H4 (cell line): ENCODE measurements at regions not wholly inside any gene's neighbourhood (a gene's known extent, or its start where the extent isn't known, plus 50 kb on each side); places are given as distances from the start of the nearest gene placed in this dataset.
"Not testable (repeated sequence)": the region's sequence is repeated elsewhere in the genome, so short reads cannot be mapped to it uniquely, and the experiment has no call there.

Experiments
- DNase-seq: peaks from one replicate; pipeline ENCODE4 v3.0.0-alpha.2; 2015; ENCODE audit warnings: low spot score

GRCh38 chr4:175033162-175033561 is 115.0 kb downstream of the ADAM29 start:
- no peak for DNase-seq

DNA sequence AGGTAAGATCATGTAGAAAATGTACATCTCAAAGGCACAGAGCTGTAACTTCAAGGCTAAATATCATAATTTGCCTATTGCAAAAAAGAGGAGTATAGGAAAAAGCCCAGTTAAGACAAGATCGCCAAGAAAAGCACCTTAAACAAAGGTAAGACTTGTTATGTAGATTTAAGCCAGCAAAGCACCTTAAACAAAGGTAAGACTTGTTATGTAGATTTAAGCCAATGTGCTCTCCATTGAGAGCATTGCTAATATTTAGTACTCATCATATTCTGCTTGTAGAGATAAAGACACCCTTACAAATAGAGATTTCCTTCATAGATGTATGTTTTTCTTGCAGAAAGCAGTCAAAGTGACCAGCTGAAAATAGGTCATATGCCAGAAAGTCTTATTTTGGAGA is 115.8 kb downstream of the ADAM29 start:
- DNase-seq: no peak

DNA sequence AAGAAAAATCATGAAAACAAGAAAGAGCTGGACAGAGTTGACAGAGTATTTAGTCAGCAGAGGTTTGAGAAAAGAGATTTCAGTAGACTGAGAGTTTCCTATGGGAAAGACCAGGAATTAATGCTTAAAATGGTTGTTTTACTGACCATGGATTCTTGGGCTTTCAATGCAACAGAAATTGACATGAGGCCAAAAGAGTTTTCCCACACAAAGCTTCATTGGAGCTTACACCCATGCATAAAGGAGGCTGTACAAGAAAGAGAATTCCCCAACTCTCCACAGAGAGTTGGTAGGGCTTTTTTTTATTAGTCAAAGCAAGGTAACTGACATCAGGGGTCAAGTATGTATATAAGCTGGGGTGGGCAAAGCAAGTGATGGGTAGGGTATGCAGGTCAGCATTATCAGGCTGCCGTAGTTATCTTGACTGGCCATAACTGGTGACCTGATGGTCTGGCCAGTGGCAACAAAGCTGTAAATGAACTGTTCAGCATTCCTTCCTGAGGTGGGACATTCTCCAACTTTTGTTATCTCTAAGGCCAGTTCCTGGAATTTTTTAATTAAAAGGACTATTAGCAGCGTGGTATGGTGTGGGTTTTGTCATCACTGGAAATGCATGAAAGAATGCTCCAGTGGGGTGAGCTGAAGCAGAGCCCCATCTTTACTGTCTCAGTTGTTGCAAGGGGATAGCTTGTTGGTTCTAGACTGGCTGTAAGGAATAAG is 117.0 kb downstream of the ADAM29 start:
- no peak for DNase-seq

GRCh38 chr4:175035905-175036304 is 117.7 kb downstream of the ADAM29 start:
- peak; percentile 41 for DNase-seq

DNA sequence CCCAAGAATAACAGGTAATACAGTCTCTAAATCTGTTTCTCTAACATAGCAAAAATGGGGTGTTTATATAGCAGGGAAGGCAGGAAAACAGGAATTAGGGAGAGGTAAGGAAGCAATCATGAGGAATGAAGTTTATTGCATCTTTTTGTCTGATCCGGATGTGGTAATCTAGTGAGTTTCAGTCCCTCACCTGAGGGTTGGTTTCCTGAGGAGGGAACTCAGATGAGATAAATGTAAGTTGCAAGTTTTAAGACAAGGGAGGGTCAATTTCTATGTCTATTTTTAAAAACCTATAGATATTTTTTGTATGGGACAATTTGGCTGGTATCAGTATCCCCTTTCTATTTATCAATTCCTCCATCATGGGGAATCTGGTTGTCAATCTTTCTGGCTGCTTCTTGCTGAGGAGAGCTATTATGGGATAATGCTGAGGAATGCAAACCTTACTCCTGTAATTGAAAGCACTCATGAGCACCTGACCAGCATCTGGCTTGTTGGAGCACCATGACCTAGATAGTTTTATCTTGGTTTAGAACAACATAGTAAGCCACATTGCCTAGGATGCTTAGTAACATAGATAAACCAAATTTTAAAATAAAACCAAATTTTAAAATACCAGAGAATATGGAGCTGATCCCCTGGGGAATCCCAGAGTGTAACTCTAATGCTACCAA is 130.1 kb downstream of the ADAM29 start:
- no peak for DNase-seq

- no peak for DNase-seq
Measured at GRCh38 chr4:175048906-175049305, 130.7 kb downstream of the ADAM29 start.

DNA sequence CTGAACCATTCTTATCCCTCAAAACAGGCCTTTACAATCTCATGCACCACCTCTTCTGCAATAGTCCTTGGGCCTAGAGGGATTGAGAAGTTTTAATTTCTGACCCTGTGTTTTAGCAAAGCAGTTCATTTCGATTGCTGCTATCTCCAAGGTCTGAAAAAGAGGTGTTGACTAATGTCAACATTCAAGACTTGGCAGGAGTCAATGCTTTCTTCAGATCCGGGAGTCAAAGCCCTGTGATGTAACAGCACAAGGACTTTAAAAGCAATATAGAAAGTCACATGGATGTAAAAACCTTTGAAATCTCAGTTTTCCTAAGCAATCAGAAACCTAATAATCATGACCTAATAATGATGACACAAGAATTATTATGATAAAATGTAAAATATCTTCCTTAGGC is 133.8 kb downstream of the ADAM29 start:
- no peak for DNase-seq

DNA sequence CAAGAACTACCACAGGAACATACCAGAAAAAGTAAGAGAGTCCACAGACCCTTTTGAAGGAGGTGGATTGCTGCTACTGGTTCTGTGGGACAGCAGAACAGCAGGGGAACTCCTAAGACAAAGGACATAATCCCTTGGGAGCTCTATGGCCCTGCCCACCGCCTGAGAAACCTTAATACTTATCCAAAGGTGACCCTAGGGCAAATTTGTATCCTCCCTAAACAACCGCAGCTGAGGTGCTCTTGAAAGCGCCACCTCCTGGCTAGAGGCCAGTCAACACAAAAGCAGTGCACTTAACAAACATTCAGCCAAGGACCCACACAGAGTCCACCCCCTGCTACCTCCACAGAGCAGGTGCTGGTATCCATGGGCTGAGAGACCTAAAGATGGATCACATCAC is 136.8 kb downstream of the ADAM29 start:
- no peak for DNase-seq

GRCh38 chr4:175062183-175062592 is 144.0 kb downstream of the ADAM29 start:
- no peak for DNase-seq

GRCh38 chr4:175065228-175065627 is 147.1 kb downstream of the ADAM29 start:
- DNase-seq: no peak

DNA sequence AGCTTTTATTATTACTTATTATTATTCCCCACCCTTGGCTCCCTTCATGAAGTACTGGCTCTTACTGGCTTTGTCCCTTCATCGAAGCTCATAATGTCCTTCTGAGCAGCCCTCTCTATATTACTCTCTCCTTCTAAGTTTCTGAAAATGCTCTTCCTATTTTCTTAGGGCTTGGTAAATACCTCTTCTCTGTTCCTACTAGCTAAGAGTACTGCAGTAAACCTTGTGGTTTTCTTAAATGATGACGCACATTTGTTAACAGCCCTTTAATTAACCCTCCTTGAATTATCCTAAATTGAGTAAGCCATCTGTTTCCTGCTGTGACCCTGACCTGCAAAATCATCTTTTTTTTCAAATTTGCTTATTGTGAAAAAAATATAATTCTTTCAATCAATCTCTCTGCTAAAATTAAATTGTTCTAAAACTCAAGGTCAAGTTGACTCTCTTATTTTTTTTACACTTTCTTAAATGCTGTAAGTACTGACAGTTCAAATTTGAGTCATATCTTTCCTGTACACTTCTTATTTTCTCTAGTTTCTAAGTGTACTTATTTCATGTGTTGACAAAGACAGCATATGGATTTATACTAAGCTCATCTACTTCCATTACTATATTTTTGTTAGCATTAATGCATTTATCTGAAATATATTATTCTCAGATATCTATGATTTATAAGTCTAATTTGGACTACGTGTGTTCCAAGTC is 148.9 kb downstream of the ADAM29 start:
- peak; percentile 7 for DNase-seq

GRCh38 chr4:175068266-175068665 is 150.1 kb downstream of the ADAM29 start:
- DNase-seq: no peak

- DNase-seq: no peak
Measured at GRCh38 chr4:175070444-175070843, 152.3 kb downstream of the ADAM29 start.

- DNase-seq: no peak
Measured at GRCh38 chr4:175071123-175071522, 153.0 kb downstream of the ADAM29 start.

- no peak for DNase-seq
Measured at GRCh38 chr4:175087145-175087544, 169.0 kb downstream of the ADAM29 start.

GRCh38 chr4:175090116-175090515 is 172.0 kb downstream of the ADAM29 start:
- DNase-seq: no peak

GRCh38 chr4:175091649-175092048 is 173.5 kb downstream of the ADAM29 start:
- DNase-seq: no peak

DNA sequence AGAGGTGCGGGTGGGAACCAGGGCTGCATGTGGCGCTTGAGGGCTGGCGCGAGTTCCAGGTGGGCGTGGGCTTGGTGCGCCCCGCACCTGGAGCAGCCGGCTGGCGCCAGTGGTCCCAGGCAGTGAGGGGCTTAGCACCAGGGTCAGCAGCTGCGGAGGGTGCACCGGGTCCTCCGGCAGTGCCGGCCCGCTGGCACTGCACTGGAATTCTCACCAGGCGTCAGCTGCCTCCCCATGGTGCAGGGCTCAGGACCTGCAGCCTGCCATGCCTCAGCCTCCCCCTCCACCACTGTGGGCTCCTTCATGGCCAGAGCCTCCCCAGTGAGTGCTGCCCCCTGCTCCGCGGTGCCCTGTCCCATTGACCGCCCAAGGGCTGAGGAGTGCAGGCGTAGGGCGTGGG is 174.0 kb downstream of the ADAM29 start:
- DNase-seq: no peak

GRCh38 chr4:175093055-175093454 is 174.9 kb downstream of the ADAM29 start:
- not testable (repeated sequence) for DNase-seq

GRCh38 chr4:175103403-175103802 is 185.2 kb downstream of the ADAM29 start:
- no peak for DNase-seq

DNA sequence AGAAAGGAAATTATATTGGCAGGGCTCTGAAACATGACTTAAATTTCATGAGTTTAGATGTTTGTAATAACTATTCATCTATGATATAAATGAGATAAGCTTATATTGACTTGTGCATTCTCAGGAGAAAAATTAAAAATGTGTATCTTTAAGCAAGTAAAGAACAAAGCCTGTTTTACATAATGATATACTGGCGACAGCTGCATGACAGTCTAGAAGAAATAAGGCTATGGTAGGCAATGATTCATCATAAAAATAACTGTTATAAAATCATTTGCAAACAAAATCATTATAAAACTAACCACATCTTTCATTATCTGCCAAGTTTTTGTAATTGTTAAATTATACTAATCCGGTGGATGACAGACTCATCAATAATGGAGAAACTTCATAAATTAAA is 188.1 kb downstream of the ADAM29 start:
- DNase-seq: no peak

DNA sequence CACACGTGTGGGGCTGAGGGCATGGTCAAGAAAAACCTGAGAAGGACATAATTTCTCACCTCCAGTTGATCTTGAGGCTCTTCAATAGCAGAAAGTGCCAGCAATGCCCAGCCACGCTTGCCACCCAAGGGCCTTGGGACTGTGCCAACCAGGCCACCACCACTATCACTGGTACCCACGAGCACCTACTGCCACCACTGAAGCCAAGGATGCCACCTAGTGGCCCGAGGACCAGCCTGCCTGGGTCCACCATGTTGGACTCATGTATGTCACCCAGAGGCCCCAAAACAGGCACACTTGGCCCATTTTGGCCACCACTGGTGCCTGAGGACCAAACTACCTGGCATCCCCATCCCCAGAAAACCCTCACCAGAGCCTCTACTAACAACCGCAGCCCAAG is 191.8 kb downstream of the ADAM29 start:
- DNase-seq: no peak
